ENCODE measurements at regions not wholly inside any gene's neighbourhood (a gene's known extent, or its start where the extent isn't known, plus 50 kb on each side); places are given as distances from the start of the nearest gene placed in this dataset.

GRCh38 chr17:70795620-70796019 is 626.3 kb downstream of the KCNJ2 start:
- TF ChIP-seq EZH2phosphoT487 (IDR thresholded peaks at IDR 0.05; ENCODE audit: borderline replicate concordance) (no peak), CTCF (conservative IDR thresholded peaks at IDR 0.05; ENCODE audit: low read length) (no peak)

All from Loucy (cell line).